GM12878 (cell line): ENCODE measurements at regions not wholly inside any gene's neighbourhood (a gene's known extent, or its start where the extent isn't known, plus 50 kb on each side); places are given as distances from the start of the nearest gene placed in this dataset.

Experiments used
- CEBPZ ChIP-seq: fragments of 150-350 bp; IDR thresholded peaks from 2 replicates; pipeline ENCODE4 v1.6.1; 2016; ENCODE audit warnings: low read depth, low read length
- CTCF ChIP-seq, 3 experiments: IDR thresholded peaks in 2 of 3; conservative IDR thresholded peaks in 1 of 3; 2 replicates each; pipeline ENCODE4 v1.5.1; 2011; ENCODE audit warnings: low read depth in 3 of 3, low read length in 3 of 3, mild to moderate bottlenecking in 3 of 3, control low read depth in 2 of 3, moderate library complexity in 2 of 3, inconsistent platforms in 1 of 3, mixed read lengths in 1 of 3; ENCODE audit not compliant: control insufficient read depth in 2 of 3, insufficient read depth in 1 of 3; ENCODE audit errors: extremely low read depth in 1 of 3
- EP300 ChIP-seq, 2 experiments: fragments of 150-350 bp in 1 of 2; IDR thresholded peaks; 2 replicates each; pipeline ENCODE4 v1.6.1; 2011 to 2012; ENCODE audit warnings: low read depth in 2 of 2, low read length in 2 of 2, borderline replicate concordance in 1 of 2, improper control_type of control experiment in 1 of 2, inconsistent platforms in 1 of 2; ENCODE audit not compliant: control insufficient read depth in 1 of 2
- ETV6 ChIP-seq, 2 experiments: fragments of 450-650 bp in 1 of 2; IDR thresholded peaks in 1 of 2; conservative IDR thresholded peaks in 1 of 2; 2 replicates each; pipeline ENCODE4 v1.6.1; 2014; ENCODE audit warnings: antibody characterized with exemption in 1 of 2, borderline replicate concordance in 1 of 2, low read depth in 1 of 2, mild to moderate bottlenecking in 1 of 2, moderate library complexity in 1 of 2
- EZH2 ChIP-seq: IDR thresholded peaks from 2 replicates; pipeline ENCODE4 v1.6.1; 2012; ENCODE audit warnings: low read depth, mild to moderate bottlenecking, control low read depth, inconsistent platforms, low read length, borderline replicate concordance; ENCODE audit not compliant: control insufficient read depth
- JUND ChIP-seq: IDR thresholded peaks from 2 replicates; pipeline ENCODE4 v1.6.1; 2012; ENCODE audit warnings: low read depth, mild to moderate bottlenecking, low read length, improper control_type of control experiment, moderate library complexity
- MXI1 ChIP-seq: fragments of 150-350 bp; IDR thresholded peaks from 2 replicates; pipeline ENCODE4 v1.6.1; 2011; ENCODE audit warnings: low read depth, mild to moderate bottlenecking, inconsistent platforms, low read length, improper control_type of control experiment
- PML ChIP-seq: IDR thresholded peaks from 2 replicates; pipeline ENCODE4 v1.6.1; 2012; ENCODE audit warnings: low read length, inconsistent platforms
- POLR2A ChIP-seq: IDR thresholded peaks from 2 replicates; pipeline ENCODE4 v1.6.1; 2011; ENCODE audit warnings: low read depth, mild to moderate bottlenecking, low read length
- POLR2AphosphoS2 ChIP-seq: IDR thresholded peaks from 2 replicates; pipeline ENCODE4 v1.6.1; 2011; ENCODE audit warnings: low read depth, mild to moderate bottlenecking, low read length, improper control_type of control experiment, moderate library complexity
- POLR2AphosphoS5 ChIP-seq: IDR thresholded peaks from 2 replicates; pipeline ENCODE4 v1.6.1; 2011; ENCODE audit warnings: mild to moderate bottlenecking, low read length, inconsistent platforms
- RAD21 ChIP-seq: IDR thresholded peaks from 2 replicates; pipeline ENCODE4 v1.6.1; 2011; ENCODE audit warnings: mild to moderate bottlenecking, low read depth, low read length, moderate library complexity; ENCODE audit not compliant: insufficient read depth
- REST ChIP-seq: IDR thresholded peaks from 2 replicates; pipeline ENCODE4 v1.6.1; 2012; ENCODE audit warnings: mild to moderate bottlenecking, low read depth, low read length
- SRF ChIP-seq, 2 experiments: IDR thresholded peaks; 2 replicates each; pipeline ENCODE4 v1.6.1; 2011; ENCODE audit warnings: low read depth in 2 of 2, low read length in 2 of 2, mild to moderate bottlenecking in 1 of 2, moderate library complexity in 1 of 2

GRCh38 chr4:188989371-188989770, 850.1 kb downstream of the TRIML1 start:
- no peak for TF ChIP-seq JUND
- TF ChIP-seq SRF (IDR thresholded peaks at IDR 0.05; ENCODE audit: low read depth in 2 of 2, low read length in 2 of 2): no peak
- TF ChIP-seq REST: no peak
- no peak for TF ChIP-seq RAD21
- TF ChIP-seq MXI1: no peak
- TF ChIP-seq POLR2A: no peak
- no peak for TF ChIP-seq PML
- no peak for TF ChIP-seq POLR2AphosphoS5
- TF ChIP-seq EP300 (IDR thresholded peaks at IDR 0.05; ENCODE audit: borderline replicate concordance in 1 of 2, control insufficient read depth in 1 of 2, low read depth in 2 of 2, low read length in 2 of 2): no peak
- TF ChIP-seq CTCF (IDR thresholded peaks at IDR 0.05 in 2 of 3, conservative IDR thresholded peaks at IDR 0.05 in 1 of 3; ENCODE audit: control insufficient read depth in 2 of 3, extremely low read depth in 1 of 3, insufficient read depth in 1 of 3, low read depth in 3 of 3, low read length in 3 of 3): no peak
- no peak for TF ChIP-seq ETV6 (conservative IDR thresholded peaks at IDR 0.05 in 1 of 2, IDR thresholded peaks at IDR 0.05 in 1 of 2; ENCODE audit: borderline replicate concordance in 1 of 2, low read depth in 1 of 2)
- no peak for TF ChIP-seq EZH2
- no peak for TF ChIP-seq CEBPZ
- no peak for TF ChIP-seq POLR2AphosphoS2
